ENCODE measurements at regions not wholly inside any gene's neighbourhood (a gene's known extent, or its start where the extent isn't known, plus 50 kb on each side); places are given as distances from the start of the nearest gene placed in this dataset.
"Not testable (repeated sequence)": the region's sequence is repeated elsewhere in the genome, so short reads cannot be mapped to it uniquely, and the experiment has no call there.

- Mint-ChIP-seq H3K27me3 (ENCODE audit: unreplicated experiment) (no peaks in the 10 kb centered on the region), H3K4me1 (ENCODE audit: unreplicated experiment) (no peaks in the 10 kb centered on the region), H3K27ac (ENCODE audit: unreplicated experiment) (no peak overlapping the region), H3K36me3 (ENCODE audit: unreplicated experiment) (no peaks in the 10 kb centered on the region), H3K9me3 (ENCODE audit: unreplicated experiment) (peaks cover 74% of the 10 kb centered on the region), H3K4me3 (ENCODE audit: unreplicated experiment) (no peak overlapping the region)
- TF ChIP-seq CTCF (IDR thresholded peaks at IDR 0.05), result no peak
- no peak for DNase-seq (ENCODE audit: extremely low spot score, unreplicated experiment)
These were observed 231.4 kb downstream of the CWH43 start for GRCh38 chr4:49217492-49217891.

GRCh38 chr4:49218094-49218493, 232.0 kb downstream of the CWH43 start:
- peaks cover 75% of the 10 kb centered on the region for H3K9me3 Mint-ChIP-seq (ENCODE audit: unreplicated experiment)
- H3K36me3 Mint-ChIP-seq (ENCODE audit: unreplicated experiment); H3K27me3 Mint-ChIP-seq (ENCODE audit: unreplicated experiment); H3K4me1 Mint-ChIP-seq (ENCODE audit: unreplicated experiment); DNase-seq (ENCODE audit: extremely low spot score, unreplicated experiment); H3K4me3 Mint-ChIP-seq (ENCODE audit: unreplicated experiment); H3K27ac Mint-ChIP-seq (ENCODE audit: unreplicated experiment): not testable (repeated sequence)

GRCh38 chr4:49218931-49219330, 232.9 kb downstream of the CWH43 start:
- H3K9me3 Mint-ChIP-seq (ENCODE audit: unreplicated experiment), result peaks cover 79% of the 10 kb centered on the region
- H3K27me3 Mint-ChIP-seq (ENCODE audit: unreplicated experiment); H3K36me3 Mint-ChIP-seq (ENCODE audit: unreplicated experiment); H3K27ac Mint-ChIP-seq (ENCODE audit: unreplicated experiment); H3K4me1 Mint-ChIP-seq (ENCODE audit: unreplicated experiment); DNase-seq (ENCODE audit: extremely low spot score, unreplicated experiment); H3K4me3 Mint-ChIP-seq (ENCODE audit: unreplicated experiment): not testable (repeated sequence)

GRCh38 chr4:49219489-49220225, 233.6 kb downstream of the CWH43 start:
- peaks cover 75% of the 10 kb centered on the region for H3K9me3 Mint-ChIP-seq (ENCODE audit: unreplicated experiment)
- H3K27me3 Mint-ChIP-seq (ENCODE audit: unreplicated experiment); H3K4me1 Mint-ChIP-seq (ENCODE audit: unreplicated experiment); H3K27ac Mint-ChIP-seq (ENCODE audit: unreplicated experiment); DNase-seq (ENCODE audit: extremely low spot score, unreplicated experiment); H3K36me3 Mint-ChIP-seq (ENCODE audit: unreplicated experiment); H3K4me3 Mint-ChIP-seq (ENCODE audit: unreplicated experiment): not testable (repeated sequence)

GRCh38 chr4:49221209-49221608, 235.1 kb downstream of the CWH43 start:
- Mint-ChIP-seq H3K27me3 (ENCODE audit: unreplicated experiment) (no peaks in the 10 kb centered on the region), H3K27ac (ENCODE audit: unreplicated experiment) (no peak overlapping the region), H3K36me3 (ENCODE audit: unreplicated experiment) (no peaks in the 10 kb centered on the region), H3K4me3 (ENCODE audit: unreplicated experiment) (no peak overlapping the region), H3K4me1 (ENCODE audit: unreplicated experiment) (no peaks in the 10 kb centered on the region), H3K9me3 (ENCODE audit: unreplicated experiment) (peaks cover 64% of the 10 kb centered on the region)
- DNase-seq (ENCODE audit: extremely low spot score, unreplicated experiment), result no peak
- no peak for TF ChIP-seq CTCF (IDR thresholded peaks at IDR 0.05)

- H3K36me3 Mint-ChIP-seq (ENCODE audit: unreplicated experiment); H3K27ac Mint-ChIP-seq (ENCODE audit: unreplicated experiment); H3K27me3 Mint-ChIP-seq (ENCODE audit: unreplicated experiment); H3K4me3 Mint-ChIP-seq (ENCODE audit: unreplicated experiment); H3K4me1 Mint-ChIP-seq (ENCODE audit: unreplicated experiment); DNase-seq (ENCODE audit: extremely low spot score, unreplicated experiment): not testable (repeated sequence)
- peaks cover 49% of the 10 kb centered on the region for H3K9me3 Mint-ChIP-seq (ENCODE audit: unreplicated experiment)
These were observed 236.7 kb downstream of the CWH43 start for GRCh38 chr4:49222810-49223209.

GRCh38 chr4:49226216-49226866, 240.3 kb downstream of the CWH43 start:
- H3K4me3 Mint-ChIP-seq (ENCODE audit: unreplicated experiment); H3K27ac Mint-ChIP-seq (ENCODE audit: unreplicated experiment); H3K27me3 Mint-ChIP-seq (ENCODE audit: unreplicated experiment); H3K4me1 Mint-ChIP-seq (ENCODE audit: unreplicated experiment); DNase-seq (ENCODE audit: extremely low spot score, unreplicated experiment); H3K36me3 Mint-ChIP-seq (ENCODE audit: unreplicated experiment): not testable (repeated sequence)
- H3K9me3 Mint-ChIP-seq (ENCODE audit: unreplicated experiment), result peaks cover 23% of the 10 kb centered on the region

GRCh38 chr4:49227941-49228340, 241.9 kb downstream of the CWH43 start:
- not testable (repeated sequence) for H3K4me1 Mint-ChIP-seq (ENCODE audit: unreplicated experiment); H3K36me3 Mint-ChIP-seq (ENCODE audit: unreplicated experiment); DNase-seq (ENCODE audit: extremely low spot score, unreplicated experiment); H3K27ac Mint-ChIP-seq (ENCODE audit: unreplicated experiment); H3K4me3 Mint-ChIP-seq (ENCODE audit: unreplicated experiment); H3K27me3 Mint-ChIP-seq (ENCODE audit: unreplicated experiment)
- H3K9me3 Mint-ChIP-seq (ENCODE audit: unreplicated experiment), result peaks cover 12% of the 10 kb centered on the region

GRCh38 chr4:49229243-49229642, 243.2 kb downstream of the CWH43 start:
- H3K9me3 Mint-ChIP-seq (ENCODE audit: unreplicated experiment); H3K4me1 Mint-ChIP-seq (ENCODE audit: unreplicated experiment); DNase-seq (ENCODE audit: extremely low spot score, unreplicated experiment); H3K27ac Mint-ChIP-seq (ENCODE audit: unreplicated experiment); H3K4me3 Mint-ChIP-seq (ENCODE audit: unreplicated experiment); H3K36me3 Mint-ChIP-seq (ENCODE audit: unreplicated experiment); H3K27me3 Mint-ChIP-seq (ENCODE audit: unreplicated experiment): not testable (repeated sequence)

- not testable (repeated sequence) for H3K4me1 Mint-ChIP-seq (ENCODE audit: unreplicated experiment); H3K27me3 Mint-ChIP-seq (ENCODE audit: unreplicated experiment)
These were observed 243.6 kb downstream of the CWH43 start for GRCh38 chr4:49229713-49230112.

More at GRCh38 chr4:49229713-49230112, 243.6 kb downstream of the CWH43 start:
- not testable (repeated sequence) for H3K9me3 Mint-ChIP-seq (ENCODE audit: unreplicated experiment); DNase-seq (ENCODE audit: extremely low spot score, unreplicated experiment); H3K36me3 Mint-ChIP-seq (ENCODE audit: unreplicated experiment); H3K4me3 Mint-ChIP-seq (ENCODE audit: unreplicated experiment); H3K27ac Mint-ChIP-seq (ENCODE audit: unreplicated experiment)

Measured in osteocyte (in vitro differentiated cells).